ENCODE measurements at regions not wholly inside any gene's neighbourhood (a gene's known extent, or its start where the extent isn't known, plus 50 kb on each side); places are given as distances from the start of the nearest gene placed in this dataset.

DNA sequence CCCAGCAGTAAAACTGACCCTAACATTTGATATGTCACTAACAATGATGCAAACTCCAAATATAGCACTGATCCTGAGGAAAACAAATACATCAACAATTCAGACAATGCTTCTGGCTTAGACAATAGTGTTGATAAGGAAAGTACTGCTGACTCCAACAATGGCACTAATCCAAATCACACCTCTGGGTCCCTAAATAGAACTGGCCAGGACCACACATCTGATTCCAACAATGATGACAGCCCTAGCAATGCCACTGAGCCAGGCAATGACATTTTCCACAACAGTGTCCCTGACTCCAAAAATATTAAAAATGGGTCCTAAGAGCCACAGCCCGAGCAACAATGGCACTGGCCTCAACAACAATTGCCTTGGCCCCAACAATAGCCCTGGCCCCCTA lies 243.1 kb upstream of the APOOL start:
- TF ChIP-seq, protein P1, sequence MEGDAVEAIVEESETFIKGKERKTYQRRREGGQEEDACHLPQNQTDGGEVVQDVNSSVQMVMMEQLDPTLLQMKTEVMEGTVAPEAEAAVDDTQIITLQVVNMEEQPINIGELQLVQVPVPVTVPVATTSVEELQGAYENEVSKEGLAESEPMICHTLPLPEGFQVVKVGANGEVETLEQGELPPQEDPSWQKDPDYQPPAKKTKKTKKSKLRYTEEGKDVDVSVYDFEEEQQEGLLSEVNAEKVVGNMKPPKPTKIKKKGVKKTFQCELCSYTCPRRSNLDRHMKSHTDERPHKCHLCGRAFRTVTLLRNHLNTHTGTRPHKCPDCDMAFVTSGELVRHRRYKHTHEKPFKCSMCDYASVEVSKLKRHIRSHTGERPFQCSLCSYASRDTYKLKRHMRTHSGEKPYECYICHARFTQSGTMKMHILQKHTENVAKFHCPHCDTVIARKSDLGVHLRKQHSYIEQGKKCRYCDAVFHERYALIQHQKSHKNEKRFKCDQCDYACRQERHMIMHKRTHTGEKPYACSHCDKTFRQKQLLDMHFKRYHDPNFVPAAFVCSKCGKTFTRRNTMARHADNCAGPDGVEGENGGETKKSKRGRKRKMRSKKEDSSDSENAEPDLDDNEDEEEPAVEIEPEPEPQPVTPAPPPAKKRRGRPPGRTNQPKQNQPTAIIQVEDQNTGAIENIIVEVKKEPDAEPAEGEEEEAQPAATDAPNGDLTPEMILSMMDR (IDR thresholded peaks at IDR 0.05), result no peak
- TF ChIP-seq POLR2A (IDR thresholded peaks at IDR 0.05), result no peak

Data from adrenal gland (tissue), 5 donors.